Stimulated activated memory B cell treated with anti-CD40 and anti-IgM and Interleukin-4, amounts not matched to agents 10 μg/mL and 1 μg/mL and 100 μg/mL, for 72 hours (primary cell): ENCODE measurements at regions not wholly inside any gene's neighbourhood (a gene's known extent, or its start where the extent isn't known, plus 50 kb on each side); places are given as distances from the start of the nearest gene placed in this dataset.

Experiments used
- ATAC-seq: fragments of 150-1000 bp; cut with Tn5 transposase; 2 replicates; pipeline ENCODE4 v1.10.0; 2021
- H3K27ac Mint-ChIP-seq: one replicate; pipeline ENCODE4 v1.8.0; 2022; ENCODE audit warnings: mild to moderate bottlenecking, mixed read lengths
- H3K27me3 Mint-ChIP-seq: one replicate; pipeline ENCODE4 v1.8.0; 2022; ENCODE audit warnings: mixed read lengths
- H3K36me3 Mint-ChIP-seq: one replicate; pipeline ENCODE4 v1.8.0; 2022; ENCODE audit warnings: mixed read lengths
- H3K4me1 Mint-ChIP-seq: one replicate; pipeline ENCODE4 v1.8.0; 2022; ENCODE audit warnings: mixed read lengths
- H3K4me3 Mint-ChIP-seq: one replicate; pipeline ENCODE4 v1.8.0; 2022; ENCODE audit warnings: mild to moderate bottlenecking, moderate library complexity, mixed read lengths
- H3K9me3 Mint-ChIP-seq: one replicate; pipeline ENCODE4 v1.8.0; 2022; ENCODE audit warnings: mixed read lengths

- H3K4me3 Mint-ChIP-seq, result no peak overlapping the region
- H3K27me3 Mint-ChIP-seq, result no peaks in the 10 kb centered on the region
- H3K27ac Mint-ChIP-seq, result no peak overlapping the region
- H3K4me1 Mint-ChIP-seq, result no peaks in the 10 kb centered on the region
- ATAC-seq, result no peak
- peaks cover 4% of the 10 kb centered on the region for H3K9me3 Mint-ChIP-seq
- no peaks in the 10 kb centered on the region for H3K36me3 Mint-ChIP-seq
Measured at GRCh38 chr12:105985383-105985782, 153.4 kb downstream of the NUAK1 start.

GRCh38 chr12:105986779-105987684 is 151.7 kb downstream of the NUAK1 start:
- Mint-ChIP-seq H3K27me3 (no peaks in the 10 kb centered on the region), H3K27ac (no peak overlapping the region), H3K36me3 (no peaks in the 10 kb centered on the region), H3K4me3 (no peak overlapping the region), H3K9me3 (peaks cover 4% of the 10 kb centered on the region), H3K4me1 (no peaks in the 10 kb centered on the region)
- ATAC-seq, result no peak

GRCh38 chr12:105987685-105988035 is 151.1 kb downstream of the NUAK1 start:
- H3K27ac Mint-ChIP-seq, result no peak overlapping the region
- no peaks in the 10 kb centered on the region for H3K36me3 Mint-ChIP-seq
- no peaks in the 10 kb centered on the region for H3K27me3 Mint-ChIP-seq
- H3K4me1 Mint-ChIP-seq, result no peaks in the 10 kb centered on the region
- H3K4me3 Mint-ChIP-seq, result no peak overlapping the region
- H3K9me3 Mint-ChIP-seq, result peaks cover 4% of the 10 kb centered on the region
- ATAC-seq, result no peak

GRCh38 chr12:105992849-105993740 is 145.7 kb downstream of the NUAK1 start:
- peaks cover 22% of the 10 kb centered on the region for H3K27me3 Mint-ChIP-seq
- H3K36me3 Mint-ChIP-seq, result no peaks in the 10 kb centered on the region
- no peak overlapping the region for H3K4me3 Mint-ChIP-seq
- no peak overlapping the region for H3K27ac Mint-ChIP-seq
- no peak for ATAC-seq
- H3K9me3 Mint-ChIP-seq, result peaks cover 4% of the 10 kb centered on the region
- no peaks in the 10 kb centered on the region for H3K4me1 Mint-ChIP-seq

GRCh38 chr12:105993766-105994555 is 144.8 kb downstream of the NUAK1 start:
- Mint-ChIP-seq H3K27me3 (peaks cover 22% of the 10 kb centered on the region), H3K4me3 (no peak overlapping the region), H3K27ac (no peak overlapping the region), H3K4me1 (no peaks in the 10 kb centered on the region), H3K36me3 (no peaks in the 10 kb centered on the region), H3K9me3 (peaks cover 4% of the 10 kb centered on the region)
- no peak for ATAC-seq

- no peaks in the 10 kb centered on the region for H3K36me3 Mint-ChIP-seq
- no peaks in the 10 kb centered on the region for H3K4me1 Mint-ChIP-seq
- H3K9me3 Mint-ChIP-seq, result no peaks in the 10 kb centered on the region
- no peak overlapping the region for H3K27ac Mint-ChIP-seq
- H3K27me3 Mint-ChIP-seq, result peaks cover 27% of the 10 kb centered on the region
- peak; percentile 34 for ATAC-seq
- no peak overlapping the region for H3K4me3 Mint-ChIP-seq
Measured at GRCh38 chr12:105995961-105996431, 142.8 kb downstream of the NUAK1 start.

- H3K27ac Mint-ChIP-seq, result no peak overlapping the region
- H3K4me3 Mint-ChIP-seq, result no peak overlapping the region
- H3K27me3 Mint-ChIP-seq, result peaks cover 27% of the 10 kb centered on the region
- H3K36me3 Mint-ChIP-seq, result no peaks in the 10 kb centered on the region
- H3K4me1 Mint-ChIP-seq, result no peaks in the 10 kb centered on the region
- no peaks in the 10 kb centered on the region for H3K9me3 Mint-ChIP-seq
- no peak for ATAC-seq
Measured at GRCh38 chr12:105998561-105998960, 140.2 kb downstream of the NUAK1 start.

GRCh38 chr12:106000382-106001104 is 138.2 kb downstream of the NUAK1 start:
- ATAC-seq, result no peak
- Mint-ChIP-seq H3K4me1 (no peaks in the 10 kb centered on the region), H3K27ac (no peak overlapping the region), H3K27me3 (peaks cover 27% of the 10 kb centered on the region), H3K4me3 (no peak overlapping the region), H3K36me3 (no peaks in the 10 kb centered on the region), H3K9me3 (peaks cover 8% of the 10 kb centered on the region)

GRCh38 chr12:106001105-106001836 is 137.5 kb downstream of the NUAK1 start:
- no peak overlapping the region for H3K27ac Mint-ChIP-seq
- no peak overlapping the region for H3K4me3 Mint-ChIP-seq
- ATAC-seq, result no peak
- no peaks in the 10 kb centered on the region for H3K36me3 Mint-ChIP-seq
- H3K4me1 Mint-ChIP-seq, result no peaks in the 10 kb centered on the region
- H3K27me3 Mint-ChIP-seq, result peaks cover 21% of the 10 kb centered on the region
- H3K9me3 Mint-ChIP-seq, result peaks cover 8% of the 10 kb centered on the region

- no peak overlapping the region for H3K4me3 Mint-ChIP-seq
- H3K36me3 Mint-ChIP-seq, result no peaks in the 10 kb centered on the region
- no peak overlapping the region for H3K27ac Mint-ChIP-seq
- peaks cover 15% of the 10 kb centered on the region for H3K27me3 Mint-ChIP-seq
- no peak for ATAC-seq
- no peaks in the 10 kb centered on the region for H3K4me1 Mint-ChIP-seq
- H3K9me3 Mint-ChIP-seq, result peaks cover 8% of the 10 kb centered on the region
Measured at GRCh38 chr12:106001837-106002218, 136.9 kb downstream of the NUAK1 start.

GRCh38 chr12:106003297-106003696 is 135.5 kb downstream of the NUAK1 start:
- peaks cover 5% of the 10 kb centered on the region for H3K27me3 Mint-ChIP-seq
- no peaks in the 10 kb centered on the region for H3K4me1 Mint-ChIP-seq
- no peaks in the 10 kb centered on the region for H3K36me3 Mint-ChIP-seq
- ATAC-seq, result no peak
- peaks cover 8% of the 10 kb centered on the region for H3K9me3 Mint-ChIP-seq
- no peak overlapping the region for H3K4me3 Mint-ChIP-seq
- H3K27ac Mint-ChIP-seq, result no peak overlapping the region

- H3K27me3 Mint-ChIP-seq, result peaks cover 5% of the 10 kb centered on the region
- H3K4me1 Mint-ChIP-seq, result no peaks in the 10 kb centered on the region
- peaks cover 8% of the 10 kb centered on the region for H3K9me3 Mint-ChIP-seq
- no peak overlapping the region for H3K27ac Mint-ChIP-seq
- H3K4me3 Mint-ChIP-seq, result no peak overlapping the region
- no peak for ATAC-seq
- H3K36me3 Mint-ChIP-seq, result no peaks in the 10 kb centered on the region
Measured at GRCh38 chr12:106004289-106004688, 134.5 kb downstream of the NUAK1 start.

- H3K27me3 Mint-ChIP-seq, result no peaks in the 10 kb centered on the region
- ATAC-seq, result no peak
- no peaks in the 10 kb centered on the region for H3K36me3 Mint-ChIP-seq
- no peak overlapping the region for H3K27ac Mint-ChIP-seq
- peaks cover 8% of the 10 kb centered on the region for H3K9me3 Mint-ChIP-seq
- no peaks in the 10 kb centered on the region for H3K4me1 Mint-ChIP-seq
- no peak overlapping the region for H3K4me3 Mint-ChIP-seq
Measured at GRCh38 chr12:106006382-106006781, 132.4 kb downstream of the NUAK1 start.

GRCh38 chr12:106006940-106007339 is 131.8 kb downstream of the NUAK1 start:
- no peak overlapping the region for H3K4me3 Mint-ChIP-seq
- H3K4me1 Mint-ChIP-seq, result no peaks in the 10 kb centered on the region
- ATAC-seq, result no peak
- no peak overlapping the region for H3K27ac Mint-ChIP-seq
- H3K36me3 Mint-ChIP-seq, result no peaks in the 10 kb centered on the region
- peaks cover 8% of the 10 kb centered on the region for H3K9me3 Mint-ChIP-seq
- H3K27me3 Mint-ChIP-seq, result no peaks in the 10 kb centered on the region
